ENCODE measurements at regions not wholly inside any gene's neighbourhood (a gene's known extent, or its start where the extent isn't known, plus 50 kb on each side); places are given as distances from the start of the nearest gene placed in this dataset.
"Not testable (repeated sequence)": the region's sequence is repeated elsewhere in the genome, so short reads cannot be mapped to it uniquely, and the experiment has no call there.

DNA sequence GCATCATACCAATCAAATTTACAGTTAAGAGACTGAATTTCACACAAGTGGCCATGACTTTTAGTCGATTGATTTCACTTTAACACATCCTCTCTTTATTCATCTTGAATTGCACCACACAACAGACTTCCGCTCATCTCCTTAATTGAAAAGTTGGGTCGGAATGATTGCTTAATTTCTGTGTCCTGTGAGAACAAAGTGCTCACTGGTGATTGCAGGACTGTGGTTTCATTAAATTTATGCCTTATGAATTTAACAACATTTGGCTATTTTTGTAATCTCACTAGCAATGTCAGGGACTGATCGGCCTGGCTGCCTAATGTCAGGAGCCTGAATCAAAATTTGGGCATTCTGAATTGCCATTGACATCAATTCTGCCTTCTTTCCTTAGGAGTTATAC lies 1447.3 kb upstream of the ACO1 start:
- no peak for DNase-seq
- TF ChIP-seq POLR2A (IDR thresholded peaks at IDR 0.05; ENCODE audit: low read length) (no peak), GATA1 (IDR thresholded peaks at IDR 0.05; ENCODE audit: low read depth, low read length) (no peak)

GRCh38 chr9:30942852-30943251 lies 1441.6 kb upstream of the ACO1 start:
- DNase-seq = not testable (repeated sequence)

GRCh38 chr9:30943446-30944224 lies 1440.8 kb upstream of the ACO1 start:
- TF ChIP-seq POLR2A (IDR thresholded peaks at IDR 0.05; ENCODE audit: low read length) (no peak), GATA1 (IDR thresholded peaks at IDR 0.05; ENCODE audit: low read depth, low read length) (no peak)
- no peak for DNase-seq

DNA sequence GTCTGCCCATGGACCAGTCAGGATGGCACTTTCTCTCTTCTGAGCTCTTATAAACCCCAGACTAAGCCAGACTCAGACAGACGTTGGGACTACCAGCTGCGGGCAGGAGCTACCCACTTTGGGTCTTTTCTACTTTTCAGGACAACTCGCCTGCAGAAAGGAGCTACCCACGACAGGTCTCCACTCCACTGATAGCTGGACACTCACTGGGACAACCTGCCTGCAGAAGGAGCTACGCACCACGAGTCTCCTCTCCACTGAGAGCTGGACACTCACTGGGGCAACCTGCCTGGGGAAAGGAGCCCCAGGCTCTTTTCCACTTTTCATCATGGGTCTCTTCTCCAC lies 1440.2 kb upstream of the ACO1 start:
- TF ChIP-seq POLR2A (IDR thresholded peaks at IDR 0.05; ENCODE audit: low read length) = no peak
- TF ChIP-seq GATA1 (IDR thresholded peaks at IDR 0.05; ENCODE audit: low read depth, low read length) = no peak

DNA sequence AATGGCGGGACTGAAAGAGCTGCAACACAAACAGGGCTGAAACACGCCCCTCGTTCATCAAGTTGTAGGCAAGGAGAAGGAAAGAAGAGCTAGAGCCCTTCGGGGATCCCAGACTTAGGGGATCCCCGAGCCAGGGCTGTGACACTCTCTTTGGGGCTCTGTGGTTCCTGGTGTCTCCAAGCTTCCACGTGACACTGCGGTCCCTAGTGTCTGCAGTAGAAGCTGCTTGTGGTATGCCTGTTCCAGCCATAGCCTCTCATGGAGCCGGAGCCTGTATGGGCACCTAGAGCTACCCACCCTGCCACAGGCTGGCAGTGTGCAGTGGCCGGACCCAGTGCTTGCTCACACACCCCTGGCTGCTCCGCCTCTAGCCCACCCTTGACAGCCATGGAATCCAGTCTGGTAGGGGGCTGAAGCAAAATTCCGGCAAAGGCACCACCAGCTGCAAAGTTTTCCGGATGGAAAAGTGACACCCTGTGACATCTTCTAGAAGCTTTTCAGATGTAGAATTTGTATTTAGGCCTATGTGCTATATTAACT lies 1439.6 kb upstream of the ACO1 start:
- no peak for DNase-seq
- TF ChIP-seq GATA1 (IDR thresholded peaks at IDR 0.05; ENCODE audit: low read depth, low read length) (no peak), POLR2A (IDR thresholded peaks at IDR 0.05; ENCODE audit: low read length) (no peak)

More for the DNA sequence above, 1440.2 kb upstream of the ACO1 start:
- no peak for DNase-seq

DNA sequence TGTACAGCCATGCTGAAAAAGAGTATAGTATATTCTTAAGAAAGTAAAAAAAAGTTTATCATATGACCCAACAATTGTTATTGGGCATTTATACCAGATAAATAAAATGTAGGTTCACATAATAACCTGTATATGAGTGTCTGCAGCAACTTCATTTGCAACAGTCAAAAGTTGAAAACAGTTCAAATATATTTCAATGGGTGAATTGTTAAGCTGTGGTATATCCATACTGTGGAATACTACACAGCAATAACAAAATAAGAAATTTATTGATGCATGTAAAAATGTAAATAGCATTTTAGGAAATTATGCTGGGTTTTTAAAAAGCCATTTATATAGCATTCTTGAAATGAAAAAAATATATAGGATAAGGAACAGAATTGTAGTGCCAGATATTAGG lies 1420.1 kb upstream of the ACO1 start:
- TF ChIP-seq GATA1 (IDR thresholded peaks at IDR 0.05; ENCODE audit: low read depth, low read length) (no peak), POLR2A (IDR thresholded peaks at IDR 0.05; ENCODE audit: low read length) (no peak)
- DNase-seq = no peak

- TF ChIP-seq POLR2A (IDR thresholded peaks at IDR 0.05; ENCODE audit: low read length) (no peak), GATA1 (IDR thresholded peaks at IDR 0.05; ENCODE audit: low read depth, low read length) (no peak)
- DNase-seq = no peak
These were observed 1417.0 kb upstream of the ACO1 start for GRCh38 chr9:30967476-30967875.

DNA sequence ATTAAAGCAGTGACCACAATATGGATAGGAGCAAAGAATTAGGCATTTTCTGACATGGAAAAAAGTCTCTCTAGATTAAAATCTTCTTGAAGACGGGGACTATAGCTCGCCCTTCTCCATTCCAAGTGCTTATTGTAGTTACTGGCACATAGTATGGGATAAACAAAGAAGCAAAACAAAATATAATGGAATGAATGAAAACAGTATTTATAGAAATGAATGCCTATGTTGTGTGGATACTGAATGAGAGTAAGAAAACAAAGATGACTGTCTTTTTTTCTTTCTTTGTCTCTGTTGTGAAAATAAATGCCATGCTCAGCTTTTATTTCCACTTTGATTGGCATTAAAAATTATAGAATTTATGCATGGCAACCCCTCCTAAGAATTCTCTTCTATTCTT lies 1414.3 kb upstream of the ACO1 start:
- TF ChIP-seq POLR2A (IDR thresholded peaks at IDR 0.05; ENCODE audit: low read length) = no peak
- no peak for TF ChIP-seq GATA1 (IDR thresholded peaks at IDR 0.05; ENCODE audit: low read depth, low read length)
- DNase-seq = no peak

DNA sequence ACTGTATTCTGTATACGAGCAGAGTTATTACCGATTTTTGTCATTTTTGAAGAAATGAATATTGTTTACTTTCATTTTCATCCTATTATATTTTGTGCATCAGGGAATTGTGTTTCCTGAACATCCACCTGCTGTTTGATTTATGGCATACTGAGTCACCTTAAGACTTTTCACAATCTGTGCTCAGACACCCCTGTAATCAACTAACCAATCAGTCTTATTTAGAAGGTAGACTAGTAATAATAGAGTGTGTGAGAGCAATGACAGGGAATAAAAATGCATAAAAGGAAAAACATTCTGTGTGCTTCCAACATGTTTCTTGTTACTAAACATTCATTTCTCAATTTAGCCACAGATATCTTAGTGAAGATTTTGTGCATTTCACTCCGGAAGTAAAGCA lies 1413.6 kb upstream of the ACO1 start:
- TF ChIP-seq POLR2A (IDR thresholded peaks at IDR 0.05; ENCODE audit: low read length) (no peak), GATA1 (IDR thresholded peaks at IDR 0.05; ENCODE audit: low read depth, low read length) (no peak)
- DNase-seq = no peak

DNA sequence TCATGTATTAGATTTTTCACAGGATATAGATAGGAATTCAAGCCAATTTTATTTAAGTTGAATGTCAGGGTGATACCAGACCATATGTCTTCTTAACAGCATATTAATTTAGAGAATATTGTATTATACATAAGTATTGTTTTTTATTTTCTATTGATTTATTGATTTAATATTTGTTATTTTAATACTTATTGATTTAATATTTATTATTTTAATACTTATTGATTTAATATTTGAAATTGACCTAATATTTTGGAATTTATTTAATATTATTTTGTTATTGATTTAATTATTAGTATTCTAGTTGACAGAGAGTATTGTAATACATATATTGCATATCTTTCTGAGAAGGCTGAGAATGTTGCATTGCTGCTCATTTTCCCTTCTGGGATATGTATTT lies 1411.8 kb upstream of the ACO1 start:
- TF ChIP-seq POLR2A (IDR thresholded peaks at IDR 0.05; ENCODE audit: low read length) (no peak), GATA1 (IDR thresholded peaks at IDR 0.05; ENCODE audit: low read depth, low read length) (no peak)
- DNase-seq = no peak

DNA sequence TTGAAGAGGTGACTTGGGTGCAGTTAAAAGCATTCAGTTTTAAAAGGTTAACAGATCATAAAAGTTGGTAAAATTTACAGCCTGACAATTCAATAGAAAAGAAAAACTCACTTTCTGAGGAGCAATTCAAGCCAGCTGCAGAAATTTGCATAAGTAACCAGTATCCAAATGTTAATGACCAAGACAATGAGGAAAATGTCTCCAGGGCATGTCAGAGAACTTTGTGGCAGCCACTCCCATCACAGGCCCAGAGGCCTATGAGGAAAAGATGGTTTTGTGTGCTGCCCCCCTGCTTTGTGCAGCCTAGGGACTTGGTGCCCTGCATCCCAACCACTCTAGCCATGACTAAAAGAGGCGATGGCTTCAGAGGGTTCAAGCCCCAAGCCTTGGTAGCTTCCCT lies 1406.5 kb upstream of the ACO1 start:
- TF ChIP-seq GATA1 (IDR thresholded peaks at IDR 0.05; ENCODE audit: low read depth, low read length) (no peak), POLR2A (IDR thresholded peaks at IDR 0.05; ENCODE audit: low read length) (no peak)
- no peak for DNase-seq

DNA sequence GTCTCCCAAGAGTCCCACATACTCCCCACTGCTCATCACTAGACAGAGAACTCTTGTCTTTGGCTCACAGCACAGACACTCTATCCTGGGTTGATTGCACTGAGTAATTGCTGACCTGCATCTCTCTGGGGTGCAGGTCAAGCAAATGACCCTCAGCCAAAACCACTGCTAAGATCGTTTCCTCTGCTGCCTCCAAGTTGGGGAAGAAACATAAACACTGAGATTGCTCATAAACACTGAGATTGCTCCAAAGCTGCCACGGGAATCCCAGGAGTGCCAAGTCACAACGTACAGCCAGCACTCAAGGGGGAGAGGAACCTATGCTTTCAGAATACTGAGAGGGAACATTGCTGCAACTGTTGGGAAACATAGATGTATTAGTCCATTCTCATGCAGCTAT lies 1402.1 kb upstream of the ACO1 start:
- TF ChIP-seq POLR2A (IDR thresholded peaks at IDR 0.05; ENCODE audit: low read length) (no peak), GATA1 (IDR thresholded peaks at IDR 0.05; ENCODE audit: low read depth, low read length) (no peak)
- DNase-seq = no peak

DNA sequence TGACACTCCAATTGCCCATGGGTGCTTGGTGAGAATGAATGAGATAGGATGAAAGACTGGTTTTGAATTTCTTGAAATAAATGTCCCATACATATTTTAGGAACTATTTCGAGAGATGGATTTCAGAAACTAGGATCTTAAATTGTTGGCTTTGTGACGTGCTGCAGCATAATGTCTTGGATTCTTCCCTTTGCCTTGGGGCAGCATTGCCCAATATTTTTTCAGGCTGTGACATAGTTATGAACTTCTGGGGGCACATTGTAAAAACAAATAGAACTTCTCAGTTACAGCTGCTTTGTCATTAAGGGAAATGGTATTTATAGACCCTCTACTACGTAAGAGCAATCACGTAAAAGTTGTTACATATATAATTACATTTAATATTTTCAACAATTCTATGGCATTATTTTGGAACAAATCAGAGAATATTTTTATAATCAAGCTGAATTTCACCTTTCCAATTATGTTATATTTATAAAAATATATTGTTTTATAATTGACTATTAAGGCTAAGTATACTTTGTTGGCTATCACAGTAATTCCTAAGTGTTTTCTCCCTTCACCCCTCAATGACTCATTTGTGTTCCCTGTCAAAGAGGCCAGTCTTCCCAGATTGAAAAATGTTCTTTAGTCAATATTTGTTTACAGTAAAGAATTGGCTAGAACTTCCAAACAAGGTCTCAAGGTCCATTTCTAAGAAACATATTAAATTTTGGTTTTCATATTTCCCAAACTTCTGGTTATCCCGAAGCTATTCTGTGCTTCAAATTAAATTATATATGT lies 1388.3 kb upstream of the ACO1 start:
- no peak for DNase-seq
- TF ChIP-seq GATA1 (IDR thresholded peaks at IDR 0.05; ENCODE audit: low read depth, low read length) = no peak
- no peak for TF ChIP-seq POLR2A (IDR thresholded peaks at IDR 0.05; ENCODE audit: low read length)

- no peak for TF ChIP-seq GATA1 (IDR thresholded peaks at IDR 0.05; ENCODE audit: low read depth, low read length)
- TF ChIP-seq POLR2A (IDR thresholded peaks at IDR 0.05; ENCODE audit: low read length) = no peak
- DNase-seq = no peak
These were observed 1387.7 kb upstream of the ACO1 start for GRCh38 chr9:30996761-30997160.

DNA sequence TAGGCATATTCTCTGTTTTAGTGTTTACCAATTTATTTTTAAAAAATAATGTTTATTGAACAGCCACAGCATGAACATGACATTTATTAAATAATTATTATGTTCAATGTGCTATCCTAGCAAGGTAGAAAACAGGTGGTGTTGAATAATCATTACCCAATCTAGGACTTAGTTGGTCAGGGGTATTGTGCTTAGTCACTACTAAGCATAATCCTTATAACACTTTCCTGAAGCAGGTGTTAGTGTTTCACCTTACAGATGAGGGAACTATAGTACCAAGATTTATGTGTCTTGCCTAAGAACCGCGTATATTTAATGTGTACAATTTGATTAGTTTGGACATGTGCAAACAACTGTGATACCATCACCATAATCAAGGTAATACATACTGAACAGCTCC lies 1387.2 kb upstream of the ACO1 start:
- TF ChIP-seq GATA1 (IDR thresholded peaks at IDR 0.05; ENCODE audit: low read depth, low read length) (no peak), POLR2A (IDR thresholded peaks at IDR 0.05; ENCODE audit: low read length) (no peak)
- DNase-seq = no peak

Data from erythroblast (primary cell).